B cell (primary cell): ENCODE measurements at regions not wholly inside any gene's neighbourhood (a gene's known extent, or its start where the extent isn't known, plus 50 kb on each side); places are given as distances from the start of the nearest gene placed in this dataset.

Experiments
- CTCF ChIP-seq: fragments of 200-600 bp; IDR thresholded peaks from one replicate; pipeline ENCODE4 v1.8.0; 2022; ENCODE audit warnings: antibody characterized with exemption, mild to moderate bottlenecking
- EZH2 ChIP-seq: IDR thresholded peaks from 2 replicates; pipeline ENCODE4 v1.6.1; 2012; ENCODE audit warnings: borderline replicate concordance, low read depth, mild to moderate bottlenecking, moderate library complexity, low read length; ENCODE audit not compliant: insufficient read depth, poor library complexity, severe bottlenecking

DNA sequence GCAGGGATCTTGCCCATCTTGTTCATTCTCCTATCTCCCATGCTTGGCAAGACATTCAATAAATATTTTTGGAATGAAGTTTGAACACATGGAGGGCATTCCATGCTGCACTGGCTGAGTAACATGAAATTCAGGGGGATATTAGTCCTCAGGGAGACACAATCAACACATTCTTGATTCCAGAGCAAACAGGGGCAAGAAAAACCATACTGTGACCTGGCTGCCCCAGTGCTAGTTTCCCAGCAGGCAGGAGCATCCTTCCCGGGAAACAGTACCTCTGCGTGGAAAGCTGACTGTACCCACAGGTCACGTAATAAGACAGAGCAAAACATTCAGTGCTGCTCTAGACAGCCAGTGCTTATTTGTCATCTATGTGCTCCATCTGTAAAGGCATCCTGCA lies 66.3 kb upstream of the SPOCK1 start:
- no peak for TF ChIP-seq CTCF
- no peak for TF ChIP-seq EZH2
